ENCODE measurements at regions not wholly inside any gene's neighbourhood (a gene's known extent, or its start where the extent isn't known, plus 50 kb on each side); places are given as distances from the start of the nearest gene placed in this dataset.

DNA sequence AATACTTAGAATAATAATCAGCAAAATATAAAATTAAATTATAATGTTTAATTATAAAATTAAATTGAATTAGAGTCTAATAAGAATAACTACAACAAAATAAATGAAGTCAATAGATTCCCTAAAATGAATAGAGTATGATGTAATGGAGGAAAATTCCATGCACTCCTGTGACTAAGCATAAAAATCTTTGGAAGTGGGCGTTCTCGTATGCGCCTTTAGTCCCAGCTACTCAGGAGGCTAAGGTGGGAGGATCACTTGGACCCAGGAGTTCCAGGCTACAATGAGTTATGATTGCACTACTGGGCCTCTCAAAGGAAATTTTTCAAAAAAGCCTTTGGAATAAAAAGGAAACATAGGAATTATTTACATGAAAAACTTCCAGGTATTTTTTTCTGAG, 955.4 kb upstream of the POU3F3 start:
- WGBS, 2 experiments (ENCODE audit: low coverage in 1 of 2, low lambda C conversion rate in 2 of 2, missing lambda C conversion rate in 2 of 2): 57 to 60% methylated on average over 3 of the region's 3 CpGs
- no peaks in the 10 kb centered on the region for H3K36me3 ChIP-seq (ENCODE audit: low read depth)
- in situ Hi-C loops (cut with MboI): no loop called here

DNA sequence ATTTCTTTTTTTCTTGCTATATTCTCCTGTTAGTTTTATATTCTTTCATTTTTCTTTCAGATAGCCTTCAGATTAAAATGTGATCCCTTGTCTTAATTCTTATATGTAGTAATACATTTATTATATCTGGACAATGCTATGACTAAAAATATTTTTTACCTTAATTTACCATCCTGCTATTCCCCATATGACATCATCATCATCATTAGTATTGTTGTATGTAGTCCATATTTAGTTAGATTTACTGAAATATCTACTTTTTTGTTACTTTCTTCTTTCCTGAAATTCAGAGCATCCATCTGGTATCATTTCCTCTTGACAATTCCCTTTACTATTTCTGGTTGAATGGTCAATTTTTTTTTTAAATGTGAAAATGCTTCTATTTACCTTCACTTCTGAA, 951.6 kb upstream of the POU3F3 start:
- DNase-seq: no peak
- no peak for TF ChIP-seq EZH2 (IDR thresholded peaks at IDR 0.05; ENCODE audit: insufficient read depth, poor library complexity, severe bottlenecking)
- TF ChIP-seq EZH2phosphoT487 (IDR thresholded peaks at IDR 0.05; ENCODE audit: insufficient read depth, low read depth): no peak
- H3K9ac ChIP-seq: no peak overlapping the region
- no peaks in the 10 kb centered on the region for H3F3A ChIP-seq (ENCODE audit: insufficient read depth)
- H3K36me3 ChIP-seq (ENCODE audit: low read depth): no peaks in the 10 kb centered on the region
- H3K9me2 ChIP-seq (ENCODE audit: insufficient read depth): no peaks in the 10 kb centered on the region
- no peaks in the 10 kb centered on the region for H3K9me3 ChIP-seq (ENCODE audit: low read depth)
- no peaks in the 10 kb centered on the region for H4K20me1 ChIP-seq (ENCODE audit: insufficient read depth)
- H3K79me2 ChIP-seq (ENCODE audit: insufficient read depth): no peaks in the 10 kb centered on the region
- H3K27me3 ChIP-seq (replicated peaks; ENCODE audit: insufficient read depth): no peaks in the 10 kb centered on the region
- in situ Hi-C loops (cut with MboI): no loop called here
- H3K4me3 ChIP-seq: no peak overlapping the region
- H2AFZ ChIP-seq: no peak overlapping the region
- H3K4me2 ChIP-seq (ENCODE audit: unreplicated experiment): no peak overlapping the region
- H3K4me1 ChIP-seq (ENCODE audit: insufficient read depth): no peaks in the 10 kb centered on the region
- H3K27ac ChIP-seq: no peak overlapping the region

More for the DNA sequence above, 955.4 kb upstream of the POU3F3 start:
- H4K20me1 ChIP-seq (ENCODE audit: insufficient read depth): no peaks in the 10 kb centered on the region
- H2AFZ ChIP-seq: no peak overlapping the region
- H3K4me1 ChIP-seq (ENCODE audit: insufficient read depth): no peaks in the 10 kb centered on the region
- H3K9me3 ChIP-seq (ENCODE audit: low read depth): no peaks in the 10 kb centered on the region
- no peaks in the 10 kb centered on the region for H3K9me2 ChIP-seq (ENCODE audit: insufficient read depth)
- no peak for TF ChIP-seq EZH2 (IDR thresholded peaks at IDR 0.05; ENCODE audit: insufficient read depth, poor library complexity, severe bottlenecking)
- TF ChIP-seq EZH2phosphoT487 (IDR thresholded peaks at IDR 0.05; ENCODE audit: insufficient read depth, low read depth): no peak
- H3K27ac ChIP-seq: no peak overlapping the region
- no peak for DNase-seq
- no peak overlapping the region for H3K4me2 ChIP-seq (ENCODE audit: unreplicated experiment)
- no peaks in the 10 kb centered on the region for H3F3A ChIP-seq (ENCODE audit: insufficient read depth)
- H3K4me3 ChIP-seq: no peak overlapping the region
- no peaks in the 10 kb centered on the region for H3K27me3 ChIP-seq (replicated peaks; ENCODE audit: insufficient read depth)
- H3K9ac ChIP-seq: no peak overlapping the region
- H3K79me2 ChIP-seq (ENCODE audit: insufficient read depth): no peaks in the 10 kb centered on the region

DNA sequence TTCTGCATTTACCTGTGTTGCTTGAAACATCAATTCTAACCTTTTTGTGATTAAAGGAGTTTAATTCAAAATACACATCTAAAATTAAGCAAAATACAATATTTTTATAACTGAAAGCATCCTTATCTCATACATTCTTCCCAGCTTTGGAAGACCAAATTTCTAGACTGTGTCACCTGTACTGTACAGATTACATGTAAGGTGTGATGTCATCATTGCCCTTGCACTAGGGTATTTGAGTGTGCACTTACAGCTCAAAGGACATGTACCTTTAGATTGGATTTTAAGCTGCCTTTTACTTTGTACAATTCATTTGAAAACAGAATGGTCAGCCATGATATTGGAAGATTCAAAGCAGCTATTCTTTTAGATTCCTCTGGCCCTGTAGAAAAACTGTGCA, 932.8 kb upstream of the POU3F3 start:
- TF ChIP-seq EZH2phosphoT487 (IDR thresholded peaks at IDR 0.05; ENCODE audit: insufficient read depth, low read depth) (no peak), EZH2 (IDR thresholded peaks at IDR 0.05; ENCODE audit: insufficient read depth, poor library complexity, severe bottlenecking) (no peak)
- Histone ChIP-seq H3K79me2 (ENCODE audit: insufficient read depth) (no peaks in the 10 kb centered on the region), H3K27ac (no peak overlapping the region), H3K4me3 (no peak overlapping the region), H3K36me3 (ENCODE audit: low read depth) (no peaks in the 10 kb centered on the region), H3K4me1 (ENCODE audit: insufficient read depth) (no peaks in the 10 kb centered on the region), H3K9me2 (ENCODE audit: insufficient read depth) (no peaks in the 10 kb centered on the region), H3F3A (ENCODE audit: insufficient read depth) (no peaks in the 10 kb centered on the region), H4K20me1 (ENCODE audit: insufficient read depth) (no peaks in the 10 kb centered on the region), H3K9ac (no peak overlapping the region), H2AFZ (no peak overlapping the region), H3K9me3 (ENCODE audit: low read depth) (no peaks in the 10 kb centered on the region), H3K27me3 (replicated peaks; ENCODE audit: insufficient read depth) (no peaks in the 10 kb centered on the region), H3K4me2 (ENCODE audit: unreplicated experiment) (no peak overlapping the region)
- DNase-seq: no peak
- in situ Hi-C loops (cut with MboI): no loop called here

GRCh38 chr2:103942199-103942598, 911.7 kb upstream of the POU3F3 start:
- Histone ChIP-seq H3K9ac (no peak overlapping the region), H3K79me2 (ENCODE audit: insufficient read depth) (no peaks in the 10 kb centered on the region), H3F3A (ENCODE audit: insufficient read depth) (no peaks in the 10 kb centered on the region), H3K27ac (no peak overlapping the region), H3K27me3 (replicated peaks; ENCODE audit: insufficient read depth) (no peaks in the 10 kb centered on the region), H3K4me1 (ENCODE audit: insufficient read depth) (no peaks in the 10 kb centered on the region), H3K4me3 (no peak overlapping the region), H3K36me3 (ENCODE audit: low read depth) (no peaks in the 10 kb centered on the region), H3K9me2 (ENCODE audit: insufficient read depth) (no peaks in the 10 kb centered on the region), H2AFZ (no peak overlapping the region), H4K20me1 (ENCODE audit: insufficient read depth) (no peaks in the 10 kb centered on the region), H3K9me3 (ENCODE audit: low read depth) (no peaks in the 10 kb centered on the region), H3K4me2 (ENCODE audit: unreplicated experiment) (no peak overlapping the region)
- in situ Hi-C loops (cut with MboI): no loop called here
- no peak for DNase-seq
- no peak for TF ChIP-seq EZH2phosphoT487 (IDR thresholded peaks at IDR 0.05; ENCODE audit: insufficient read depth, low read depth)
- TF ChIP-seq EZH2 (IDR thresholded peaks at IDR 0.05; ENCODE audit: insufficient read depth, poor library complexity, severe bottlenecking): no peak

- TF ChIP-seq EZH2 (IDR thresholded peaks at IDR 0.05; ENCODE audit: insufficient read depth, poor library complexity, severe bottlenecking) (no peak), EZH2phosphoT487 (IDR thresholded peaks at IDR 0.05; ENCODE audit: insufficient read depth, low read depth) (no peak)
- Histone ChIP-seq H3K4me2 (ENCODE audit: unreplicated experiment) (no peak overlapping the region), H3K27ac (no peak overlapping the region), H3K4me3 (no peak overlapping the region), H4K20me1 (ENCODE audit: insufficient read depth) (no peaks in the 10 kb centered on the region), H3K79me2 (ENCODE audit: insufficient read depth) (no peaks in the 10 kb centered on the region), H3K9ac (no peak overlapping the region), H3K4me1 (ENCODE audit: insufficient read depth) (no peaks in the 10 kb centered on the region), H3K27me3 (replicated peaks; ENCODE audit: insufficient read depth) (no peaks in the 10 kb centered on the region), H3K36me3 (ENCODE audit: low read depth) (no peaks in the 10 kb centered on the region), H3F3A (ENCODE audit: insufficient read depth) (no peaks in the 10 kb centered on the region), H3K9me2 (ENCODE audit: insufficient read depth) (no peaks in the 10 kb centered on the region), H3K9me3 (ENCODE audit: low read depth) (no peaks in the 10 kb centered on the region), H2AFZ (no peak overlapping the region)
- no peak for DNase-seq
- in situ Hi-C loops (cut with MboI): no loop called here
- WGBS, 2 experiments (ENCODE audit: low coverage in 1 of 2, low lambda C conversion rate in 2 of 2, missing lambda C conversion rate in 2 of 2): 21 to 30% methylated on average over 2 of the region's 2 CpGs
Measured at GRCh38 chr2:103945083-103945482, 908.8 kb upstream of the POU3F3 start.

Data from GM23248 (cell line).